Uterus (tissue), 3 donors: ENCODE measurements at regions not wholly inside any gene's neighbourhood (a gene's known extent, or its start where the extent isn't known, plus 50 kb on each side); places are given as distances from the start of the nearest gene placed in this dataset.
"Not testable (repeated sequence)": the region's sequence is repeated elsewhere in the genome, so short reads cannot be mapped to it uniquely, and the experiment has no call there.

ENCODE experiments used
- DNase-seq, 2 donors: peaks; one replicate each; pipeline ENCODE4 v3.0.0-alpha.2; 2019 to 2020
- H3K27ac ChIP-seq, 2 donors: fragments of 200-600 bp; sonication (generic); 1 replicate in 1 of 2; 2 replicates in 1 of 2; pipeline ENCODE4 v1.5.1; 2016 to 2018
- H3K27me3 ChIP-seq, 2 donors: fragments of 200-600 bp; sonication (generic); one replicate each; pipeline ENCODE4 v1.5.1; 2018 to 2019; ENCODE audit warnings: control low read depth in 1 of 2
- H3K36me3 ChIP-seq, 2 donors: fragments of 200-600 bp; sonication (generic); one replicate each; pipeline ENCODE4 v1.5.1; 2019; ENCODE audit warnings: control low read depth in 1 of 2
- H3K4me1 ChIP-seq, 2 donors: fragments of 200-600 bp; sonication (generic); one replicate each; pipeline ENCODE4 v1.5.1; 2018 to 2019; ENCODE audit warnings: control low read depth in 1 of 2
- H3K4me3 ChIP-seq, 2 donors: fragments of 200-600 bp; sonication (generic); 1 replicate in 1 of 2; 2 replicates in 1 of 2; pipeline ENCODE4 v1.5.1; 2018 to 2019; ENCODE audit warnings: mild to moderate bottlenecking in 1 of 2
- H3K9me3 ChIP-seq, 2 donors: fragments of 200-600 bp; sonication (generic); one replicate each; pipeline ENCODE4 v1.5.1; 2019; ENCODE audit warnings: control low read depth in 1 of 2
- POLR2A ChIP-seq, 2 donors: fragments of 450-650 bp; IDR thresholded peaks; one replicate each; pipeline ENCODE4 v1.6.1; 2016; ENCODE audit warnings: antibody characterized with exemption in 2 of 2, mild to moderate bottlenecking in 1 of 2, moderate library complexity in 1 of 2
- intact Hi-C: fragments of 100-400 bp; cut with DNase I; formaldehyde crosslinking; loops from one replicate; pipeline ENCODE4 v1.15.1; 2023; ENCODE audit warnings: low total_unique reads
- TF ChIP-seq, protein P1 (sequence below), 4 experiments: fragments of 200-600 bp in 2 of 4; fragments of 450-650 bp in 2 of 4; sonication (generic) in 2 of 4; IDR thresholded peaks; one replicate each; pipeline ENCODE4 v1.5.1; 2016 to 2019; ENCODE audit warnings: antibody characterized with exemption in 4 of 4, mild to moderate bottlenecking in 2 of 4, moderate library complexity in 1 of 4
- donor health status: DM: yes; HTN: yes; CAD: no.

GRCh38 chr14:34161351-34162082 is 210.6 kb upstream of the EGLN3 start:
- Histone ChIP-seq H3K9me3 (no peaks in the 10 kb centered on the region), H3K27me3 (no peaks in the 10 kb centered on the region), H3K4me3 (no peak overlapping the region), H3K36me3 (no peaks in the 10 kb centered on the region), H3K27ac (no peak overlapping the region), H3K4me1 (no peaks in the 10 kb centered on the region)
- intact Hi-C loops = no loop called here
- DNase-seq = no peak
- TF ChIP-seq POLR2A (IDR thresholded peaks at IDR 0.05) = no peak

DNA sequence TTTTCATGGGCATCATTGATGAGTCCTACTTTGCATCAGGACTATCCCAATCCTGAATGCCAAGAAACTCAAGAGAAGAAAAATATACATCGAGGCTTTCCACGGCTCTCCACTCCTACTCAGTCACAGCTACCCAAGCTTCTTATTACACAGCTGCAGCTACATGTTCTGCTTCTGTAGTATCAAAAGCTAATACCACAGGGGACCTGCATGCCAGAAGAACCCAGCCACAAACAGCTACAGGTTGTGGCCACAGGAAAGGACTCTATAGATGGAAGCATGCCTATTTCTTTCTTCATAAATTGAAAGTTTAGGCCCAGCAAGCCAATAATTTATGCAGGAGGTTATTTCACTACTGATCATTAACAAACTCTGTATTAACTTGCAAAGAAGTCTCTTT is 209.7 kb upstream of the EGLN3 start:
- Histone ChIP-seq H3K36me3 (no peaks in the 10 kb centered on the region), H3K27me3 (no peaks in the 10 kb centered on the region), H3K9me3 (no peaks in the 10 kb centered on the region), H3K27ac (no peak overlapping the region), H3K4me1 (no peaks in the 10 kb centered on the region), H3K4me3 (no peak overlapping the region)
- no peak for DNase-seq
- TF ChIP-seq, protein P1, sequence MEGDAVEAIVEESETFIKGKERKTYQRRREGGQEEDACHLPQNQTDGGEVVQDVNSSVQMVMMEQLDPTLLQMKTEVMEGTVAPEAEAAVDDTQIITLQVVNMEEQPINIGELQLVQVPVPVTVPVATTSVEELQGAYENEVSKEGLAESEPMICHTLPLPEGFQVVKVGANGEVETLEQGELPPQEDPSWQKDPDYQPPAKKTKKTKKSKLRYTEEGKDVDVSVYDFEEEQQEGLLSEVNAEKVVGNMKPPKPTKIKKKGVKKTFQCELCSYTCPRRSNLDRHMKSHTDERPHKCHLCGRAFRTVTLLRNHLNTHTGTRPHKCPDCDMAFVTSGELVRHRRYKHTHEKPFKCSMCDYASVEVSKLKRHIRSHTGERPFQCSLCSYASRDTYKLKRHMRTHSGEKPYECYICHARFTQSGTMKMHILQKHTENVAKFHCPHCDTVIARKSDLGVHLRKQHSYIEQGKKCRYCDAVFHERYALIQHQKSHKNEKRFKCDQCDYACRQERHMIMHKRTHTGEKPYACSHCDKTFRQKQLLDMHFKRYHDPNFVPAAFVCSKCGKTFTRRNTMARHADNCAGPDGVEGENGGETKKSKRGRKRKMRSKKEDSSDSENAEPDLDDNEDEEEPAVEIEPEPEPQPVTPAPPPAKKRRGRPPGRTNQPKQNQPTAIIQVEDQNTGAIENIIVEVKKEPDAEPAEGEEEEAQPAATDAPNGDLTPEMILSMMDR (IDR thresholded peaks at IDR 0.05) = no peak
- no peak for TF ChIP-seq POLR2A (IDR thresholded peaks at IDR 0.05)
- intact Hi-C loops = no loop called here

GRCh38 chr14:34157651-34158050 is 206.8 kb upstream of the EGLN3 start:
- Histone ChIP-seq H3K4me3 (no peak overlapping the region), H3K9me3 (no peaks in the 10 kb centered on the region), H3K27ac (no peak overlapping the region), H3K4me1 (no peaks in the 10 kb centered on the region), H3K36me3 (no peaks in the 10 kb centered on the region), H3K27me3 (no peaks in the 10 kb centered on the region)
- DNase-seq = no peak
- intact Hi-C loops = no loop called here
- TF ChIP-seq POLR2A (IDR thresholded peaks at IDR 0.05) = no peak
- TF ChIP-seq, protein P1 (IDR thresholded peaks at IDR 0.05) = no peak

DNA sequence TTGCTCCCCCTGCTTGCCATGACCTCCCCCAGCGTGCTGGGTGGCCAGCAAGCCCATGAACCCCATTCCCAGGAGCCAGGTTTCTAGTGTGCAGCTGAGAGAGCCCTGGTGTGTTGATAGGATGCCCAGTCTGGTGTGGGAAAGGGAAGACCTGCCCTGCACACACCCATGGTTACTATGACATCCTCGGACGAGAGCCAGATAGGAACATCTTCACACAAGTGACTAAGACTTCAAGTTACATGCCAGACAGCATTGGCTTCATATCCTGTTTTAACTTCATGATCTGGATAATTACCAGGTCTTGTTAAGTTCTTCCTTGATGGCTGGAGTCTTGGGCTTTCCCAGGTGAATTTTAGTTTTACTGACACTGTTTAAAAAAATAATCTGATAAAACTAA is 196.6 kb upstream of the EGLN3 start:
- H3K9me3 ChIP-seq = peaks cover 0 to 3% of the 10 kb centered on the region in 2 donors
- TF ChIP-seq POLR2A (IDR thresholded peaks at IDR 0.05) = no peak
- TF ChIP-seq, protein P1 (IDR thresholded peaks at IDR 0.05) = no peak
- no peak overlapping the region for H3K4me3 ChIP-seq

GRCh38 chr14:34140127-34140526 is 189.3 kb upstream of the EGLN3 start:
- H3K9me3 ChIP-seq, H3K36me3 ChIP-seq, DNase-seq, intact Hi-C loops, H3K4me1 ChIP-seq, H3K27me3 ChIP-seq, H3K4me3 ChIP-seq, H3K27ac ChIP-seq: not testable (repeated sequence)

More for the DNA sequence above, 196.6 kb upstream of the EGLN3 start:
- H3K36me3 ChIP-seq = no peaks in the 10 kb centered on the region
- DNase-seq = no peak
- H3K27me3 ChIP-seq = no peaks in the 10 kb centered on the region
- intact Hi-C loops = no loop called here
- no peaks in the 10 kb centered on the region for H3K4me1 ChIP-seq
- H3K27ac ChIP-seq = no peak overlapping the region

DNA sequence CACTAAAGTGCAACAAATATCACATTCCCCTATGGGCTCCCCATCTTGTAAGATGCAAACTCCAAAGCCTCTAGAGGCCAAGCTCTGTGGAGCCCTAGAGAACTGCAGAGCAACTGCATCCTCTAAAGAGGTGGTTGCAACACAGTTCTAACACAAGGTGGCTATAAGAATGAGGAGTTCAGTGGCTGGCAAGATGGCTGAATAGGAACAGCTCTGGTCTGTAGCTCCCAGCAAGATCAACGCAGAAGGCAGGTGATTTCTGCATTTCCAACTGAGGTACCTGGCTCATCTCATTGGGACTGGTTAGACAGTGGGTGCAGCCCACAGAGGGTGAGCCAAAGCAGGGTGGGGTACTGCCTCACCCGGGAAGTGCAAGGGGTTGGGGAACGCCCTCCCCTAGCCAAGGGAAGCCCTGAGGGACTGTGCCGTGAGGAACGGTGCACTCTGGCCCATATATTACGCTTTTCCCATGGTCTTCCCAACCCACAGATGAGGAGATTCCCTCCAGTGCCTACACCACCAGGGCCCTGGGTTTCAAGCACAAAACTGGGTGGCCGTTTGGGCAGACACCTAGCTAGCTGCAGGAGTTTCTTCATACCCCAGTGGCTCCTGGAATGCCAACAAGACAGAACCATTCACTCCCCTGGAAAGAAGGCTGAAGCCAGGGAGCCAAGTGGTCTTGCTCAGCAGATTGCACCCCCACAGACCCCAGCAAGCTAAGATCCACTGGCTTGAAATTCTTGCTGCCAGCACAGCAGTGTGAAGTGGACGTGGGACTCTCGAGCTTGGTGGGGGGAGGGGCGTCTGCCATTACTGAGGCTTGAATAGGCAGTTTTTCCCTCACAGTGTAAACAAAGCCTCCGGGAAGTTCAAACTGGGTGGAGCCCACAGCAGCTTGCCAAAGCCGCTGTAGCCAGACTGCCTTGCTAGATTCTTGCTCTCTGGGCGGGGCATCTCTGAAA is 188.6 kb upstream of the EGLN3 start:
- H3K4me1 ChIP-seq, H3K4me3 ChIP-seq, H3K36me3 ChIP-seq, H3K27me3 ChIP-seq, H3K9me3 ChIP-seq, intact Hi-C loops, H3K27ac ChIP-seq: not testable (repeated sequence)
- peak in 1 of 2 donors; percentile 19 for DNase-seq
